ENCODE measurements at regions not wholly inside any gene's neighbourhood (a gene's known extent, or its start where the extent isn't known, plus 50 kb on each side); places are given as distances from the start of the nearest gene placed in this dataset.

DNA sequence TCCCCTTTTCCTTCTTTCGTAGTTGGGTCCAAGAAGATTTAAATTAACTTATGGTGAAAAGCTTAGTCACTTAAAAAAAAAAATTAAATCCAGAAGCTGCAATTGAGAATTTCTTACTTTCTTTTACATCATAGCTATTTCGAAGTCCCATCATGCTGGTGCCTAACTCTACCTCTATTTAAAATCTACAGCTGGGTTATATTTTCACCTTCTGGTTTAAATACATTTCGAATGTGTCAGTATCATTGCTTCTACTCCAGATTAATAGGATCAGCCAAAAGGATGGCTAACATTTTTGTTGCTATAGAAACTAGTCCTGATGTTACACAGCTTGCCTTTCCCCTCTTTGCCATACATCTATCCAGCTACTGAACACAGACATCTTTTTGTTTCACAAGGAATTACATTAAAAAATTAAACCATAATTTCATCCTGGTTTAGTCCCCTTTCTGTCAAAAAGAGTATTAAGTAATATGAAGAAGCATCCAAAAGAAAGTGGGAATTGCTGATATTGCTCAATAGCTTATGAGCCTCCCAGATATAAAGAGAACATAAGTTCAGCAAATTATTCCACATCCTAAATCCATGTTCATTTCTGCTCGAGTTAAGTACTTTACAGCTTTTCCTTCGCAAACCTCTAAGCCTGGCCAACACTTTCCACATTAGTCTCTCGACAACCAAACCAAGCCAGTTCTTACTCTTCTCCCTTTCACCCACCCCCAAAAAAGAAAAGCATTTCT, 396.7 kb upstream of the DAB1 start:
- DNase-seq (ENCODE audit: low read depth) = no peak
- no peak overlapping the region for H3K4me3 ChIP-seq (ENCODE audit: low read depth, low read length)
- TF ChIP-seq, protein P1, sequence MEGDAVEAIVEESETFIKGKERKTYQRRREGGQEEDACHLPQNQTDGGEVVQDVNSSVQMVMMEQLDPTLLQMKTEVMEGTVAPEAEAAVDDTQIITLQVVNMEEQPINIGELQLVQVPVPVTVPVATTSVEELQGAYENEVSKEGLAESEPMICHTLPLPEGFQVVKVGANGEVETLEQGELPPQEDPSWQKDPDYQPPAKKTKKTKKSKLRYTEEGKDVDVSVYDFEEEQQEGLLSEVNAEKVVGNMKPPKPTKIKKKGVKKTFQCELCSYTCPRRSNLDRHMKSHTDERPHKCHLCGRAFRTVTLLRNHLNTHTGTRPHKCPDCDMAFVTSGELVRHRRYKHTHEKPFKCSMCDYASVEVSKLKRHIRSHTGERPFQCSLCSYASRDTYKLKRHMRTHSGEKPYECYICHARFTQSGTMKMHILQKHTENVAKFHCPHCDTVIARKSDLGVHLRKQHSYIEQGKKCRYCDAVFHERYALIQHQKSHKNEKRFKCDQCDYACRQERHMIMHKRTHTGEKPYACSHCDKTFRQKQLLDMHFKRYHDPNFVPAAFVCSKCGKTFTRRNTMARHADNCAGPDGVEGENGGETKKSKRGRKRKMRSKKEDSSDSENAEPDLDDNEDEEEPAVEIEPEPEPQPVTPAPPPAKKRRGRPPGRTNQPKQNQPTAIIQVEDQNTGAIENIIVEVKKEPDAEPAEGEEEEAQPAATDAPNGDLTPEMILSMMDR (IDR thresholded peaks at IDR 0.05; ENCODE audit: control insufficient read depth, extremely low read depth, insufficient read depth) = no peak

DNA sequence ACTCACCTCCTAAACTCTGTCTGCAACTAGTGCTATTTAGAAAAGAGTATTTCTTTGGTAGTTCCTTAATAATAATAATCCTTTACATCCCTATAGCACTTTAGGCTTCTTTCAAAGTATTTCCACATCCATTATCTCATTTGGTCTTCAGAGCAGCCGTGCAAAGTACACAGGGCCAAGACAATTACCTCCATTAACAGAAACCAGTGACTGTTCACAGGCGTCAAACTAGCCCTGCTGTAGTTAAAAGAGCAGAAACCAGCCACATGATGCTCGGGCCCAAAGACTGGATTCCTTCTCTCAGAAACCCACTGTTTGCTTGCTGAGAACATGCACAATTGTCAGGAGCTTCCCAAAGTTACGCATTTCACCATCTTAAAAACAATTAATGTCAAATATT, 396.0 kb upstream of the DAB1 start:
- no peak overlapping the region for H3K4me3 ChIP-seq (ENCODE audit: low read depth, low read length)
- TF ChIP-seq, protein P1 (IDR thresholded peaks at IDR 0.05; ENCODE audit: control insufficient read depth, extremely low read depth, insufficient read depth) = no peak
- DNase-seq (ENCODE audit: low read depth) = no peak

DNA sequence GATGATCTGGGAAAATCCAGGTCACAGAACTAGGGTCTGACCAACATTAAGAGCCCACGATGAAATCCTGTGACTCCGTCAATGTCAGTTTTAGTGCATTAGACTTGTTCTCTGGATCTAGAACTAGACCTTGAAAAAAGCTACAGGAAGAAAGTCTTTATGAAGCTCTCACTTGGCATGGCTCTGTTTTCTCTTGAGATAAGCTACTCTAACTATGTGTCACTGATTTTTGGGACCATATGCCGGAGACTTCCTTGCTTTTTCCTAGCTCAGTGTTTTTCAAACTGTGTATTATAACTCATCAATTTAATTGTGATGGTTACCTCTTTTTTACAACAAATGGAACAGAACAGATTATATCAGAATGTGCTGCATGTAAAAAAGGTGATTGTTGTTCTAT, 379.7 kb upstream of the DAB1 start:
- DNase-seq (ENCODE audit: low read depth) = no peak
- TF ChIP-seq, protein P1 (IDR thresholded peaks at IDR 0.05; ENCODE audit: control insufficient read depth, extremely low read depth, insufficient read depth) = no peak
- H3K4me3 ChIP-seq (ENCODE audit: low read depth, low read length) = no peak overlapping the region

DNA sequence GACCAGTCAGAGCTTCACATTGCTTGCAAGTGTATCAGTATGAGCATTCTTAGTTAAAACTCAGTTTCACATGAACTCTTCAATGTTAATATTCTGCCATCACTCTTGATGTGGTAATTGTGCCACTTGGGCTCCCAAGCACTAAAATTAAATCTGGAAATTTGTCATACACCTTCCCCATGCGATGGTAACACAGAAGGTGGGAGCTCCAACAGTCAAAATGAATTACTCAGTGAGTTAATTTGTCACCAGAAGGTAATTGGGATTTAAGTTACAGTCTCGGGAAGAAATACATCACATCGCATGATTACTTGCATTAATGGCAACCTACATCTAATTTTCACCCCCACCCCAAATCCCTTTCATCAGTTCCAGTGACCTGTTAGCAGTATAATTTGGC, 376.5 kb upstream of the DAB1 start:
- no peak for DNase-seq (ENCODE audit: low read depth)
- TF ChIP-seq, protein P1 (IDR thresholded peaks at IDR 0.05; ENCODE audit: control insufficient read depth, extremely low read depth, insufficient read depth) = no peak
- no peak overlapping the region for H3K4me3 ChIP-seq (ENCODE audit: low read depth, low read length)

DNA sequence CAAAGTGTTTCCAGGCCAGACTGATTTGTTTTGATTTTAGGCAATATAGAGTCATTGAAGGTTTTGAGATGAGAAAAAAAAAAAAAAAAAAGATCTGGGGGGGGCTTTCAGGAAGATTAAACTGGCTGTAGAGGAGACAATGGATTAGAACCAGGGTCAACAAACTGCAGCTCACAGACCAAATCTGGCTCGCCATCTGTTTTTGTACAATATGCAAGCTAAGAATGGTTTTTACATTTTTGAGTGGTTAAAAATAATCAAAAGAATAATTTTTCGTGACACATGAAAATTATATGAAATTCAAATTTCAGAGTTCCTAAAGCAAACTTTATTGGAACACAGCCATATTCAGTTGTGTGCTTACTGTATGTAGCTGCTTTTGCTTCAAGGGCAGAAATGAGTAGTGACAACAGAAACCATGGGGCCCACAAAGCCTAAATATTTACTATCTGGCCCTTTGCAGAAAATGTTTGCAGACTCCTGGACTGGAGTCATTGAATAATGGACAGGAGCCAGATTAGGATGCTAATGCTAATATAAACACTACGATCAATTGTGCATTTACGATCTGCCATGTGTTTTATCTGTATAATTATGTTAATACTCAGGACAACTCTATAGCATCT, 375.7 kb upstream of the DAB1 start:
- TF ChIP-seq, protein P1 (IDR thresholded peaks at IDR 0.05; ENCODE audit: control insufficient read depth, extremely low read depth, insufficient read depth) = no peak
- DNase-seq (ENCODE audit: low read depth) = no peak
- no peak overlapping the region for H3K4me3 ChIP-seq (ENCODE audit: low read depth, low read length)

DNA sequence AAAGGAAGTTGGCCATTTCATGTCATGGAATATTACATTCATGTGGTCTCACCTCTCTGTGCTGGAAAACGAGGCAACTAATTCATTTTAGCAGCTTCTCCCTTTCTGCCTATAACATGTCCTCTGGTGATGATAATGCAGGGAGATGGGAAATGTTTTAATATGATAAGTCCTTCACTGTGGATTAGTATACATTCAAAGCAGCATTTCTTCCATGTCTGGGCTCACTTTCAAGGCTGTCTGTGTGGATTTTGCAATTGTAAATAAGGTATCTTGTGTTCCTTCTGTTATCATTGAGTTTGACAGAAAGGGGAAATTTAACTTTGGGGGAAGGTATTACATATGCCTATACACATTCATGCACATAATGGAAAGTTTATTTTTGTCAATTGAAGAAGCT, 374.7 kb upstream of the DAB1 start:
- TF ChIP-seq, protein P1 (IDR thresholded peaks at IDR 0.05; ENCODE audit: control insufficient read depth, extremely low read depth, insufficient read depth) = no peak
- no peak overlapping the region for H3K4me3 ChIP-seq (ENCODE audit: low read depth, low read length)
- no peak for DNase-seq (ENCODE audit: low read depth)

Measured in LNCaP clone FGC (cell line).